T-helper 1 cell treated with Interleukin-12 subunit alpha and Interleukin-12 subunit beta and Interleukin-4 antibody, amounts not matched to agents 30 μg/mL and 1 μg/mL, for 36 hours (primary cell): ENCODE measurements at regions not wholly inside any gene's neighbourhood (a gene's known extent, or its start where the extent isn't known, plus 50 kb on each side); places are given as distances from the start of the nearest gene placed in this dataset.
"Not testable (repeated sequence)": the region's sequence is repeated elsewhere in the genome, so short reads cannot be mapped to it uniquely, and the experiment has no call there.

ENCODE experiments used
- H3K27ac Mint-ChIP-seq: one replicate; pipeline ENCODE4 v1.8.0; 2021; ENCODE audit warnings: mild to moderate bottlenecking, mixed read lengths
- H3K27me3 Mint-ChIP-seq: one replicate; pipeline ENCODE4 v1.8.0; 2021; ENCODE audit warnings: low read depth, mixed read lengths
- H3K36me3 Mint-ChIP-seq: one replicate; pipeline ENCODE4 v1.8.0; 2021; ENCODE audit warnings: low read depth, mixed read lengths
- H3K4me1 Mint-ChIP-seq: one replicate; pipeline ENCODE4 v1.8.0; 2021; ENCODE audit warnings: low read depth, mixed read lengths
- H3K4me3 Mint-ChIP-seq: one replicate; pipeline ENCODE4 v1.8.0; 2021; ENCODE audit warnings: mild to moderate bottlenecking, moderate library complexity, mixed read lengths
- H3K9me3 Mint-ChIP-seq: one replicate; pipeline ENCODE4 v1.8.0; 2021; ENCODE audit warnings: mixed read lengths

- no peaks in the 10 kb centered on the region for H3K36me3 Mint-ChIP-seq
Measured at GRCh38 chr2:84116143-84116542, 342.9 kb downstream of the SUCLG1 start.

GRCh38 chr2:84115173-84115857 is 343.8 kb downstream of the SUCLG1 start:
- H3K4me1 Mint-ChIP-seq = peaks cover 1% of the 10 kb centered on the region
- no peak overlapping the region for H3K4me3 Mint-ChIP-seq
- H3K27me3 Mint-ChIP-seq = no peaks in the 10 kb centered on the region
- H3K27ac Mint-ChIP-seq = no peak overlapping the region
- no peaks in the 10 kb centered on the region for H3K36me3 Mint-ChIP-seq
- peaks cover 6% of the 10 kb centered on the region for H3K9me3 Mint-ChIP-seq

More at GRCh38 chr2:84116143-84116542, 342.9 kb downstream of the SUCLG1 start:
- H3K9me3 Mint-ChIP-seq = peaks cover 6% of the 10 kb centered on the region
- H3K4me3 Mint-ChIP-seq = no peak overlapping the region
- H3K4me1 Mint-ChIP-seq = peaks cover 1% of the 10 kb centered on the region
- no peaks in the 10 kb centered on the region for H3K27me3 Mint-ChIP-seq
- no peak overlapping the region for H3K27ac Mint-ChIP-seq

- not testable (repeated sequence) for H3K27ac Mint-ChIP-seq, H3K4me3 Mint-ChIP-seq, H3K36me3 Mint-ChIP-seq, H3K27me3 Mint-ChIP-seq, H3K9me3 Mint-ChIP-seq, H3K4me1 Mint-ChIP-seq
Measured at GRCh38 chr2:84103816-84104527, 355.1 kb downstream of the SUCLG1 start.

GRCh38 chr2:84102274-84102673 is 356.8 kb downstream of the SUCLG1 start:
- Mint-ChIP-seq H3K27me3 (no peaks in the 10 kb centered on the region), H3K27ac (no peak overlapping the region), H3K4me1 (no peaks in the 10 kb centered on the region), H3K4me3 (no peak overlapping the region), H3K36me3 (no peaks in the 10 kb centered on the region), H3K9me3 (peaks cover 8% of the 10 kb centered on the region)

- Mint-ChIP-seq H3K4me1 (no peaks in the 10 kb centered on the region), H3K4me3 (no peak overlapping the region), H3K9me3 (no peaks in the 10 kb centered on the region), H3K27ac (no peak overlapping the region), H3K27me3 (peaks cover 8% of the 10 kb centered on the region), H3K36me3 (no peaks in the 10 kb centered on the region)
Measured at GRCh38 chr2:84088656-84089055, 370.4 kb downstream of the SUCLG1 start.

- H3K27ac Mint-ChIP-seq = no peak overlapping the region
- no peak overlapping the region for H3K4me3 Mint-ChIP-seq
- H3K9me3 Mint-ChIP-seq = no peaks in the 10 kb centered on the region
Measured at GRCh38 chr2:84085562-84085961, 373.5 kb downstream of the SUCLG1 start.

GRCh38 chr2:84084856-84085255 is 374.2 kb downstream of the SUCLG1 start:
- Mint-ChIP-seq H3K4me3 (no peak overlapping the region), H3K27me3 (peaks cover 8% of the 10 kb centered on the region), H3K27ac (no peak overlapping the region), H3K36me3 (no peaks in the 10 kb centered on the region), H3K4me1 (no peaks in the 10 kb centered on the region), H3K9me3 (no peaks in the 10 kb centered on the region)

More at GRCh38 chr2:84085562-84085961, 373.5 kb downstream of the SUCLG1 start:
- no peaks in the 10 kb centered on the region for H3K36me3 Mint-ChIP-seq
- H3K27me3 Mint-ChIP-seq = peaks cover 8% of the 10 kb centered on the region
- H3K4me1 Mint-ChIP-seq = no peaks in the 10 kb centered on the region

- Mint-ChIP-seq H3K9me3 (no peaks in the 10 kb centered on the region), H3K4me3 (no peak overlapping the region), H3K36me3 (no peaks in the 10 kb centered on the region), H3K27me3 (peaks cover 8% of the 10 kb centered on the region), H3K27ac (no peak overlapping the region), H3K4me1 (no peaks in the 10 kb centered on the region)
Measured at GRCh38 chr2:84083984-84084383, 375.1 kb downstream of the SUCLG1 start.

GRCh38 chr2:84078471-84078870 is 380.6 kb downstream of the SUCLG1 start:
- Mint-ChIP-seq H3K4me3 (no peak overlapping the region), H3K27me3 (no peaks in the 10 kb centered on the region), H3K36me3 (no peaks in the 10 kb centered on the region), H3K27ac (no peak overlapping the region), H3K4me1 (no peaks in the 10 kb centered on the region), H3K9me3 (no peaks in the 10 kb centered on the region)

- Mint-ChIP-seq H3K36me3 (no peaks in the 10 kb centered on the region), H3K4me3 (no peak overlapping the region)
Measured at GRCh38 chr2:84077496-84077895, 381.6 kb downstream of the SUCLG1 start.

GRCh38 chr2:84071050-84071449 is 388.0 kb downstream of the SUCLG1 start:
- no peaks in the 10 kb centered on the region for H3K4me1 Mint-ChIP-seq
- H3K27ac Mint-ChIP-seq = no peak overlapping the region
- H3K4me3 Mint-ChIP-seq = no peak overlapping the region
- no peaks in the 10 kb centered on the region for H3K36me3 Mint-ChIP-seq
- no peaks in the 10 kb centered on the region for H3K27me3 Mint-ChIP-seq
- no peaks in the 10 kb centered on the region for H3K9me3 Mint-ChIP-seq

More at GRCh38 chr2:84077496-84077895, 381.6 kb downstream of the SUCLG1 start:
- H3K27ac Mint-ChIP-seq = no peak overlapping the region
- no peaks in the 10 kb centered on the region for H3K9me3 Mint-ChIP-seq
- no peaks in the 10 kb centered on the region for H3K4me1 Mint-ChIP-seq
- H3K27me3 Mint-ChIP-seq = no peaks in the 10 kb centered on the region

- no peaks in the 10 kb centered on the region for H3K27me3 Mint-ChIP-seq
- H3K9me3 Mint-ChIP-seq = no peaks in the 10 kb centered on the region
- no peak overlapping the region for H3K27ac Mint-ChIP-seq
- no peak overlapping the region for H3K4me3 Mint-ChIP-seq
- H3K36me3 Mint-ChIP-seq = no peaks in the 10 kb centered on the region
- no peaks in the 10 kb centered on the region for H3K4me1 Mint-ChIP-seq
Measured at GRCh38 chr2:84065857-84066256, 393.2 kb downstream of the SUCLG1 start.

- H3K9me3 Mint-ChIP-seq = no peaks in the 10 kb centered on the region
- H3K27ac Mint-ChIP-seq = no peak overlapping the region
- H3K27me3 Mint-ChIP-seq = no peaks in the 10 kb centered on the region
- no peak overlapping the region for H3K4me3 Mint-ChIP-seq
- H3K4me1 Mint-ChIP-seq = no peaks in the 10 kb centered on the region
- no peaks in the 10 kb centered on the region for H3K36me3 Mint-ChIP-seq
Measured at GRCh38 chr2:84057917-84058560, 401.0 kb downstream of the SUCLG1 start.

- Mint-ChIP-seq H3K4me3 (no peak overlapping the region), H3K27ac (no peak overlapping the region), H3K9me3 (no peaks in the 10 kb centered on the region), H3K4me1 (no peaks in the 10 kb centered on the region), H3K27me3 (no peaks in the 10 kb centered on the region), H3K36me3 (no peaks in the 10 kb centered on the region)
Measured at GRCh38 chr2:84055816-84056215, 403.3 kb downstream of the SUCLG1 start.

- H3K27ac Mint-ChIP-seq, H3K4me3 Mint-ChIP-seq, H3K9me3 Mint-ChIP-seq, H3K4me1 Mint-ChIP-seq, H3K27me3 Mint-ChIP-seq, H3K36me3 Mint-ChIP-seq: not testable (repeated sequence)
Measured at GRCh38 chr2:84054577-84054976, 404.5 kb downstream of the SUCLG1 start.
